Ishikawa (cell line): ENCODE measurements at regions not wholly inside any gene's neighbourhood (a gene's known extent, or its start where the extent isn't known, plus 50 kb on each side); places are given as distances from the start of the nearest gene placed in this dataset.

ENCODE experiments used
- CEBPB ChIP-seq: IDR thresholded peaks from 2 replicates; pipeline ENCODE4 v1.6.1; 2012
- CREB1 ChIP-seq: IDR thresholded peaks from 2 replicates; pipeline ENCODE4 v1.6.1; 2012; ENCODE audit warnings: low read depth
- EGR1 ChIP-seq: IDR thresholded peaks from 2 replicates; pipeline ENCODE4 v1.6.1; 2012
- EP300 ChIP-seq: IDR thresholded peaks from 2 replicates; pipeline ENCODE4 v1.6.1; 2012; ENCODE audit warnings: borderline replicate concordance
- RAD21 ChIP-seq: IDR thresholded peaks from 2 replicates; pipeline ENCODE4 v1.6.1; 2012; ENCODE audit warnings: low read depth
- YY1 ChIP-seq: IDR thresholded peaks from 2 replicates; pipeline ENCODE4 v1.6.1; 2012; ENCODE audit warnings: low read depth
- ZBTB7A ChIP-seq: IDR thresholded peaks from 2 replicates; pipeline ENCODE4 v1.6.1; 2012; ENCODE audit warnings: low read depth

GRCh38 chr13:109642358-109642757, 144.0 kb downstream of the IRS2 start:
- no peak for TF ChIP-seq EP300
- TF ChIP-seq EGR1: no peak
- TF ChIP-seq CEBPB: no peak
- TF ChIP-seq CREB1: no peak
- TF ChIP-seq ZBTB7A: no peak
- no peak for TF ChIP-seq YY1
- TF ChIP-seq RAD21: no peak
